ENCODE measurements at regions not wholly inside any gene's neighbourhood (a gene's known extent, or its start where the extent isn't known, plus 50 kb on each side); places are given as distances from the start of the nearest gene placed in this dataset.

DNA sequence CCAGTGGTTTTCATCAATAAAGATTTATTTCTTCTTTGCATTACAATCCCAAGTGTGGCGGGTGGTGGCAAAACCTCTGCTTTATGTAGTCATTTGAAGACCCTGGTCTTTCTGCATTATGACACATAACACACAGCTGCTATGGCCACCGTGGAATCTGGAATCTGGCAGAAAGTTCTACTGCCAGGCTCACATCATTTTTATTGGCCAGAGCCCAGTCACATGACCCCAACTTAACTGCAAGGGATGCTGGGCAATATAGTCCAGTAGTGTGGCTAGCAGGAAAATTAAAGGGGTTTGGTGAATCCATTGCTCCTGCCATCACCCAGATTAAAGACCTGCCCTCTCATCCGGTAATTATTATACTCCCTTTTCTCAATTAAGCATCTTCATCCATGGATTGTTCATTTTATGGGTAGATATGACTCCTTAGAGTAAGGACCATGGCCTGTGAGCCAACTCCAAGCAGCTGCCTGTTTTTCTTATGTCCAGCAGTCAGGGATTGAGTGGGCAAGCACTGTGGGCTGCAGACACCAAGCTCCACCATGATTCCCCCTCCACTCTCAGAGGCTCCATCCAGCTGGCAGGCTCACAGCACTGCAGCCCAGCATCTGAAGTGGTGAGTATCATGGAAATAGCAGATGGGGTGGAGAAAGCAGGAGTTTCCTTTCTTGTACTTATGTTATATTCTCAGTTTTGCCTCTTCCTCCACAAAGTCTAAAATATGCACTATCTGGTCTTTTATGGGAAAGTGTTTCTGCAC lies 1030.7 kb downstream of the AACS start:
- FAIRE-seq (no peak), DNase-seq (ENCODE audit: low spot score in 2 of 2) (no peak)

DNA sequence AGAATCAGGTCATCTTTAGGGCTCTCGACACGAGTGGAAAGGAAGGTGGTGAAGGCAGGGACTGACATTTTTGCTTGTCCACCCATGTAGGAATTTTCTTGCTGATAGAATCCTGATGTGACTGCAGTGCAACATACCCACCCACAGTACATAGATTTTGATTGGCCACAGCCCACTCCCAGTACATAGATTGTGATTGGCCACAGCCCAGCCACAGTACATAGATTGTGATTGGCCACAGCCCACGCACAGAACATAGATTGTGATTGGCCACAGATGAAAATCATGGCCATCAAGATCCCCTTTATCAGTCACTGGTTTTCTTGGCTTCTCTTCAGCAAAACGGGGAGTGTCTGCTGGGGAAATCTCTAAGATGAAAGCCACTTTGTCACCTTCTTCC lies 1041.5 kb downstream of the AACS start:
- FAIRE-seq (no peak), DNase-seq (ENCODE audit: low spot score in 2 of 2) (no peak)

DNA sequence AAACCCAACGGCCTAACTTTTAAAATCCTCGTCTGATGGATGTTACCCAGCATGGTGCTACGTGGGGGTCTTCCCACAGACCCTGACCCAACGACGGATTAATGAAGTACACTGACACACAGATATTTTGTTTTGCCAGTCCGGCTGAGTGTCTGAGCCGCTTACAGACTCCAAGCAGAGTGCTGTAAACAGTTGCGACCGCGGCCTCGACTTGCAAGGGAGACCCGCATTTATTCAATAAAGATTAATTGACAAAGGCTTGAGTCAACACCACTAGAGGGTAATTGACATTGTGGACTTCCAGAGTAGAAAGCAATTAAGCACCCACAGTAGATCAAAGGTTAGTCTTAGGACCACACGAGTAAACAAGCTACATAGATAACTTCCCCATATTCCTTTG lies 1042.4 kb downstream of the AACS start:
- DNase-seq (ENCODE audit: low spot score in 2 of 2), result no peak
- FAIRE-seq, result no peak

DNA sequence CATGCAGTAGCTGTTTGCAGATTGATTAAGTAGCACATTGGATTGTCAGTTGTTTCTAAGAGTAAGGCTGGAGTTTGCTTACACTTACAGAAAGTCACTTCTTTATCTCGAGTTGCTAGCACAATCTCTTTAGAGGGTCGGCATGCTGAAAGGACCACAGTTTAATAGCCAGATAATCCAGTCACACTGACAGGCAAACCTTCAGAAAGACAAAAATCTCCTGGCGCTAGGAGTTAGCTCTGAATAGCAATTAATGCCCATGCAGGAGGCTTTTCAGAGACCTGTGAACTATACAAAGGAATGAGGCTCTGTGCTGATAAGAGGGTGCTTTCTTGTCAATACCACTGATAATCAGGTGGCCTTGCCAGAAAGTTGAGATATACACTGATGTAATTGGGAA lies 1043.0 kb downstream of the AACS start:
- no peak for DNase-seq (ENCODE audit: low spot score in 2 of 2)

DNA sequence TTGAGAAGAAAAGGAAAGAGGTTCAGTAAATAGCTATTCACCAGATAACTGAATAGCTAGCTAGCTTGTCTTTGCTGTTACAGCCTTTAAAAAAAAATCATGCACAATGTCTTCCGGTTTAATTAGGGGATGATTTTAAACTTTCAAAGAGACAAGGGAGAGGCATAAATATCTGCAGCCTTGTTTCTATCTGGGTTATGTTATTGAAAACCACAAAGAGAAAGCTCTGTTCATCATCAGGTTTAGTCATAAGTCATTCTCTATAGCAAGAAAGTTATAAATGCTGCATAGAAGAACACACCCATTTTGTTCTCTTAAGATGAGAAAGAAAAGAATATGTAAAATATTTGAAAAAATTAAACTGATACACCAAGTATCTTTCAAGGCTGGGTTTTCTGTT lies 1046.9 kb downstream of the AACS start:
- FAIRE-seq (no peak), DNase-seq (ENCODE audit: low spot score in 2 of 2) (no peak)

More for the DNA sequence above, 1043.0 kb downstream of the AACS start:
- FAIRE-seq, result no peak

GRCh38 chr12:126112849-126113248 lies 1047.6 kb downstream of the AACS start:
- FAIRE-seq (no peak), DNase-seq (ENCODE audit: low spot score in 2 of 2) (no peak)

DNA sequence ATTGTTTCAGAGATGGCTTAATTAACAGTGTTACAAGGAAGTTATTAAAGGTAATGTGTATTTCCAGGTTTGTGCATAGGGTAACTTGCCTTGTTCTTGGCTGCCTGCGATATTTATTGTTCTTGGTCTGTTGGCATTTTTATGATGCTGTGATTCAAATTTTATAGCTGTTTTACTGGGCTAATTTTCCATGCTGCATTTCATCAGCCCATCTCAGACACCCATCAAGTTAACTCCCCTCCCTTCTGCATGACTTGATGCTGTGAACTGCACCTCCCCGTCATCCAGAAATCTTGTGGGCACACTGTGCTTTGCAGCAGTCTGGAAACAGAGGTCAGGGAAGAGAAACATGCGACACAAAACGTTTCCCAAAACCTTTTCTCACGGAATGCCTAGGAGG lies 1049.2 kb downstream of the AACS start:
- no peak for DNase-seq (ENCODE audit: low spot score in 2 of 2)
- no peak for FAIRE-seq

DNA sequence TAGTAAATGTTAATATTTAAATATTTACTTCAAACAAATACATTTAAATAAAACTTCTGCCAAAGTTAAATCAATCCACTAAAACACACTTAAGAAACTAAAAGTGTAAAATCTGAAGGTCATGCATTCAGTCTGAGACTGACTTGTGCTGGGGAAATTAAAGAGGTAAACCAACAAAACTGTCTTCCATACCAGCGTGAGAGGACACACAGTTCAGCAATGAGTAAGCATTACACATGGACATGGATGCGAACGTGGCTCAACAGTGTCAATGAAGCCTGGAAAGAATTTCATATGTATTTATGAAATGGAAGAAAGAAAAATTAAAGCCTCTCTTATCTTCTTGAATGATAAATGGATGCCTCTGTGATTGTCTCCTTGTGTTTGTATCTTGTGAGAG lies 1052.3 kb downstream of the AACS start:
- no peak for FAIRE-seq
- no peak for DNase-seq (ENCODE audit: low spot score in 2 of 2)

- FAIRE-seq (no peak), DNase-seq (ENCODE audit: low spot score in 2 of 2) (no peak)
Measured at GRCh38 chr12:126139355-126139754, 1074.1 kb downstream of the AACS start.

GRCh38 chr12:126144603-126145002 lies 1079.4 kb downstream of the AACS start:
- FAIRE-seq, result no peak
- no peak for DNase-seq (ENCODE audit: low spot score in 2 of 2)

DNA sequence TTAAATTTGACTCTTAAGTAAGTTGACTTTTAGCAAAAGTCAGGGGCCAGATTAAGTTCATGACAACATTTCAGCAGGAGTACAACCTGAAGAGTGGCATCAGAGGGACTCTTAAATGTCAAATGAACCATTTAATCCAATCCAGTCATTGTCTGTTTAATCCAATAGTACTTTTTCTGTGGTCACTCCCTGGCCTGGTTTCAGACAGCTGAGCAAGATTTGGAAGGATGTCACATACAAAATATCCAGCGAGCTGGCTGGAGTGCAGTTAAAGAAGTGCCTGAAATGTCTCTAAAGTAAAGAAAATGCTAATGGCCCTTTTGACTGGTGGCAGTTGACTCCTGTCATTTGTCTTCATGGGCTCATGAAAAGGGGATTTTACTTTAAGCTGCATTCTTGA lies 1082.1 kb downstream of the AACS start:
- no peak for FAIRE-seq
- DNase-seq (ENCODE audit: low spot score in 2 of 2), result no peak

DNA sequence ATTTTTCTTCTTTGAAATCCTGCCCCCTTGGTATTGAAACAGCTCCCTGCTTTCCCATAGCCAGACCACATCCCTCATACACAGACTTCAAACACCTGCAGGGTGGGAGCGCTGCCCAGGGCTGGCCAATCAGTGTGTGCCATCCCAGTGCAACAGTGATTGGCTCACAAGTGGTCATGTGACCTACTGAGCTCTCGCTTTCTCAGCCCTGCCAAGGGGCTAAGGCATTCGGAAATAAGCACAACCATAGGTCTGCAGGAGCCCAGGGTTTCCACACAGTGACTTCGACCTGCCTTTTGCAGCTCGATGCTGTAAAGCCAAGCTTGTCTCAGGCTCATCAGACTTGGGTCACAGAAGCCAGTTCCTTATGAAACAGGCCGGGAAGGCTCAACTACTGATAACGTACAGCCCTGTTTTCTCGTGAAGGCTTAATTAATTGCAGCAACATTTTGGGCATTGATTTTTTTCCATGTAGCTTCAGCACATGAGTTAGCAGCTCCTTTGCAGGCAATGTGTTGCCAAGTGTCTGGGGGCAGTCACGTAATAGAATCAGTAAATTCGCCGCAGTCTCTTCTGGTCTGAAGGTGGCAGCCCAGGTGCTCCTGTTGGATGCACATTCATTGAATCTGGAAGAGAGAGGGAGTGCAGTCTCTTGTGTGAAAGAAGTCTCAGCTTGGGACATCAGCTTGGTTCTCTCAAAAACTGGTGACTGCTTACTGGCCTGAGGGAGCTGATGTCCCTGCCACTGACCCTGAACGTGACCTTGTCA lies 1091.8 kb downstream of the AACS start:
- DNase-seq (ENCODE audit: low spot score in 2 of 2), result no peak
- no peak for FAIRE-seq

GRCh38 chr12:126157575-126157966 lies 1092.3 kb downstream of the AACS start:
- DNase-seq (ENCODE audit: low spot score in 2 of 2) (no peak), FAIRE-seq (no peak)

DNA sequence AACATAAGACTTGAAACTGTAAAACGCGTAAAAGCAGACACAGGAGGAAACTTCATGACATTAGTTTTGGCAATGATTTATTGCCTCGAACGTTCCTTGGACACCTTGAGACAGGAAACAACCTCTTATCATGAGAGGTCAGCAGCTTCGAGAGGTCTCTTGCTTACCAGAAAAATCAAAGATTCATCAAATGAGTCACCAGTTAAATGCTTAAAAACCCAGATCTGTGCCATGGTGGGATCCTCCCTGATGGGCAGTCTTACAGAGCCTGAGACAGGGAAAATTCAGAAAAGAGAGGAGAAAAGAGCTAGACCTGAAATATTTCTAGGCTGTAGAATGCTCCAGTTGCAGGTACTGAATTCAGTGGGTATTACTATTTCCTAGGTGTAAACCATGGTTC lies 1093.9 kb downstream of the AACS start:
- FAIRE-seq, result no peak
- DNase-seq (ENCODE audit: low spot score in 2 of 2), result no peak

- no peak for FAIRE-seq
- DNase-seq (ENCODE audit: low spot score in 2 of 2), result no peak
Measured at GRCh38 chr12:126160912-126161311, 1095.7 kb downstream of the AACS start.

GRCh38 chr12:126163984-126164383 lies 1098.7 kb downstream of the AACS start:
- DNase-seq (ENCODE audit: low spot score in 2 of 2), result no peak
- FAIRE-seq, result no peak

DNA sequence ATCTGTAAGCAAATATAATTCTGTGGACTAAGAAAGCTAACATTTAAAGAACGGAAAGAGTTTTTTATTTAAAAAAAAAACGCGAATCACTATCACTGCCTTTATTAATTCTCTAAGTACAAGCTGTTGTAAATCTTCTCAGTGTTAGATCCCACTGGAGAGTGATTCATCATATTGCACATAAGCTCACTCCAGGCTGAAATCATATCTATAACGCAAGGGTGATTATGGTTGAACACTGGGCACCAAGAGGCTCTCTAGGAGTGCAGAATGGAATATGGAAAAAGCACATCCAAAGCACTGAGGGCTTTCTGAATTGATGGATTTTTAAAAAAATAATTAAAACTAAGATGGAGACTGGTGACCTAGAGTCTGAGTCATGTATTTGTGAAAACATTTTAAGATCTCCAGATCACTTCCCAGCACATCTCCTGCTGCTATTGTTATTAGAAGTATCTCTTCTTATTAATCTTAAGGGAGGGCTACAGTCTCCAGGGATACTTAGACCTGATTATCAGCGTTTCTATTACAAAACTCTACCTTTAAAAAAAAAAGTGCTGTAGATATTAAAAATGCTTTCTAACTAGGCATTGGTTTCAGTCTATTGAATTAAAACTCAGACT lies 1106.8 kb downstream of the AACS start:
- DNase-seq (ENCODE audit: low spot score in 2 of 2) (no peak), FAIRE-seq (no peak)

DNA sequence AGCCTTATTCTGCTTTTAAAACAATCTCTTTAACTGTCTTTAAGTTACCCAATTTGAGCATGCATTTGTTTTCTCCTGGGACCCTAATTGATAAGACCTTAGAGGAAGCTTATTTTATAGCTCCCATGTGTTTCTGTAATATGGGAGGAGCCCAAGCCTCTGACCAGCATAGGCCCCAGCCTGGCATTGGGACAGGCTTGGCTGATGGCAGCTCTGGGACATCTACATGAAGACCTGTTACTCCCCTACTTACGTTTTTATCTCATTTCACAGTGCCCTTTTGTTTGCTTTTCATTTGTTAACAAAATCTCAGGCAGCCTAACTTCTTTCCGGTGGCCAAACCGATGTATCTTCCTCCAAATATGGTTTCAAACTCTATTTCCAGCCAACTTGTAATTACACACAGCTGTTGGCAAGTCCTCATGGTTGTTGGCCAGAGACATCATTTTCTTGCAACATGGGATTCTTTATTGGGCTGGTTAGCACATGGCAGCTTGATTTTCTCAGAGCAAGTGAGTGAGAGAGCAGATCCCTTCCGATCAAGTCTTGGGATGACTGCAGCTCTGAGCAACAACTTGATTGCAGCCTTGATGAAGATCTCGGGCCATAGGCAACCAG lies 1117.5 kb downstream of the AACS start:
- DNase-seq (ENCODE audit: low spot score in 2 of 2), result no peak
- FAIRE-seq, result no peak

- no peak for DNase-seq (ENCODE audit: low spot score in 2 of 2)
- FAIRE-seq, result no peak
Measured at GRCh38 chr12:126185025-126185424, 1119.8 kb downstream of the AACS start.

GRCh38 chr12:126189856-126190255 lies 1124.6 kb downstream of the AACS start:
- FAIRE-seq, result no peak
- no peak for DNase-seq (ENCODE audit: low spot score in 2 of 2)

Data from frontal cortex (tissue), 3 donors.